ENCODE measurements at regions not wholly inside any gene's neighbourhood (a gene's known extent, or its start where the extent isn't known, plus 50 kb on each side); places are given as distances from the start of the nearest gene placed in this dataset.

DNA sequence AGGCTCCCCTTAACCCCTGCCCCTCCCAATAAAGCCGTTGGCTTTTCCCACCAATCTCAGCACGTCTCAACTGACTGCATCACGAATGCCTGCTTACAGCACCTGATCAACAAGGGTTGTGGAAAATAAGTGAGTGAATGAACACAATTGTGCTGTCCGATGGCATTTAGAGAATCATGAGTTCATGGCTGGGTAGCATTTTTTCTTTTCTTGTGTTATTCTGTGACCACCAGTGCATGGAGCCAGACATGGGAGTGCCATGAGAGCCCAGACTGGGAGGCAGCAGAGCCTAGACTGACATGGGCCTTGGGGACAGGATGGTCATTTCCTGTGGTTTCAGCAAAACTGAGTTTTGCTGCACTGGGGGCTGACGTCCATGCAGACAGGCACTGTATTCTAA, 254.1 kb upstream of the IGFBP3 start:
- DNase-seq = no peak

GRCh38 chr7:46174196-46174580, 253.1 kb upstream of the IGFBP3 start:
- no peak for DNase-seq

- no peak for DNase-seq
Observed at GRCh38 chr7:46173476-46174195, 252.6 kb upstream of the IGFBP3 start.

DNA sequence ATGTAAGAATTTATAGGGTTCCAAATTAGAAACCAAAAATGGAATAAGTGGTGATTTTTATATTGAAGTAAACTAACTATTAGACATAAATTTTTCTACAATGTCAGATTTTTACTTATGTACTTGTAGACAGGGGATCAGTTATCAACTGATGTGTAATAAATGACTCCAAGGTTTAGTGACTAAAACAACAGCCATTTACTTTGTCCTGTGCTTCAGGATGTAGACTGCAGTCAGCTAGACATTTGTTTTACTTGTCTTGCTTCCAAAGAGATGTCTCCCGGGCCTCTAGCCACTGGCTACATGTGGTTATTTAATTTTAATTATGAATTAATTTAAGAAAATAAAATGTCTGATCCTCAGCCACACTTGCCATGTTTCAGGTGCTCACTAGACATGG, 249.7 kb upstream of the IGFBP3 start:
- no peak for DNase-seq

- DNase-seq = no peak
Observed at GRCh38 chr7:46170021-46170420, 248.9 kb upstream of the IGFBP3 start.

- no peak for DNase-seq
Observed at GRCh38 chr7:46169384-46169755, 248.3 kb upstream of the IGFBP3 start.

- no peak for DNase-seq
Observed at GRCh38 chr7:46168671-46169383, 247.8 kb upstream of the IGFBP3 start.

DNA sequence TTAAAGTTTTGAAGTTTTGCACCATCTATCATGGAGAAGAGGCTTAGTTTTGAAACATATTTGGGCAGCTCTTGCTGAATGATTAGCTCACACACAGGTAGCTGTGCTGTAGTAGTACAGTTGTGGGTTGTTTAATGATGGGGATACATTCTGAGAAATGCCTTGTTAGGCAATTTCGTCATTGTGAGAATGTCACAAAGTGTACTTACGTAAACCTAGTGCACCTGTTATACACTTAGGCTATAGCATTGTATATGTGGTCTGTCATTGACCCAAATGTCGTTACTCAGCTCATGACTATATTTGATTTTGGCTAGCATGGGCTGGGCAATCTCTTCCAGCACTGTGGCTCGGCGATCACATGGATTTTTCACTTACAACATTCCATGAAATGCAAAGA, 247.2 kb upstream of the IGFBP3 start:
- DNase-seq = no peak

DNA sequence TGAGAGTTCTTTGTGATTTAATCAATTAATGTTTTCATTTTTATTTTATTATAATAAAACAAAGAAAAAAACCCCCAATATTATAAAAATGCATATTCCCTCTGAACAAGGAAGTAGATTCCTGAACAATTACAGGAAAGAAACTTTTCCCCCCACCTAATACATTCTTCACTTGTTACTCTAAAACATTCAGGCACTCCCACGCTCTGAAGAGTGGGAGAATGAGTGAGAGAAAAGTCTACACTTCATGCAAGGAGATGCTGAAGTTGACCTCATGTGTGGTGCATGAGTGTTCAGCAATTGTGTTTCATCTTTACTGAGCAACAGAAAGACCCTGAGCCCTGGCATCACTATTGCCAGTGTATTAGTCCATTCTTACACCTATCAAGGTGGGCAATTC, 244.2 kb upstream of the IGFBP3 start:
- DNase-seq = no peak

DNA sequence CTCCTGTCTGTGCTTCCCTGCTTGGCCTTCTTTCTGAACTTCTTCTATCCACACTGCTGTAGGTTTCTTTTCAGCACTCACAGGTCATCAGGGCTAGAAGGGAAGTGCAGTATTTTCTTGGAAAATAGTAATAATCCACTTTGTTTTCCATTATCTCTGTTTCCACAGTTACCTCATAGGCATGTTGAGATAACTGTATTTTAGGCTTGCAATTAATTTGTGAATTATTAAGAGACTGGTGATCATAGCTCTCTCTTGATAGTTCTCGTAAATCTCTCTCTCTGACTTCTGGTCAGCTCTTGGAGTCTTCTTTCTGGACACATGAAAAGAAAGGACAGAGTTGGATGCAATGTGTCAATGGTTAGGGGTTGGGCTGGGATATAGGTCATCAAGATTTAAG, 243.6 kb upstream of the IGFBP3 start:
- no peak for DNase-seq

GRCh38 chr7:46163246-46163645, 242.2 kb upstream of the IGFBP3 start:
- no peak for DNase-seq

GRCh38 chr7:46162609-46163008, 241.5 kb upstream of the IGFBP3 start:
- DNase-seq = no peak

- DNase-seq = no peak
Observed at GRCh38 chr7:46160861-46161260, 239.8 kb upstream of the IGFBP3 start.

- no peak for DNase-seq
Observed at GRCh38 chr7:46157931-46158330, 236.9 kb upstream of the IGFBP3 start.

DNA sequence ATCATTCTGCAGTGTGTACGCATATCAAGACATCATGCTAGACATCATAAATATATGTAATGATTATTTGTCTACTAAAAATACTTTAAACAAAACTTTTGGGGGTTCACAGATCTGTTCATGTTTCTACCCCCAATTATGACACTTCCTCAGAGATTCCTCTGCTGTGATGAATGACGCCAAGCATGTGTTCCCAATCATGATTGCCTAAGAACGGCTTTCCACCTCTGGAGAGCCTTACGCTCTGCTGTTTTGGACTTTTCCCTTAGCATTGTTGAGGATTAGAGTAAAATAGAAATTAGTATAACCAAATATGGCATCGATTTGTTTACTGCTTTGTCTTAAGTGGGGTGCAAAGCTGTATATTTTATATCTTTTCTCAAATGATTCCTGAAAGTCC, 236.3 kb upstream of the IGFBP3 start:
- DNase-seq = no peak

- no peak for DNase-seq
Observed at GRCh38 chr7:46156853-46157252, 235.8 kb upstream of the IGFBP3 start.

DNA sequence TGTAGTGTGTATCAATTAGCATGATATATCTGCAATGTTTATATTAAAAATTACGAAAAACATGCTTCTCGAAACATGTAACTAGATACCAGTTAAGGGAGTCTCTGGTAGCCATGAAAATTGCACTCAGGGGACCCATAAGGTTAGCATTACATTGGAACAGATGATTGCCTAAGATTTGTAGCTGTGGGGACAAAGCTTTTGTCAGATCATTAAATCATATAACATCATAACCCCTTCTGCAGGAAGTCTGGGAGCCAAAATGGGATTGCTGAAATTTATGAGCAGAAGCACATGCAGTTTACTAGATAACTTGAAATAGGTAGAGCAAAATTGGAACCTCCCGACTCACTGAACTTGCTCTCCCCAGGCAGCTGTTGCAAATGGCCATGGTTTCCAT, 235.0 kb upstream of the IGFBP3 start:
- DNase-seq = no peak

- DNase-seq = no peak
Observed at GRCh38 chr7:46155367-46155766, 234.3 kb upstream of the IGFBP3 start.

GRCh38 chr7:46153951-46154787, 233.1 kb upstream of the IGFBP3 start:
- no peak for DNase-seq

DNA sequence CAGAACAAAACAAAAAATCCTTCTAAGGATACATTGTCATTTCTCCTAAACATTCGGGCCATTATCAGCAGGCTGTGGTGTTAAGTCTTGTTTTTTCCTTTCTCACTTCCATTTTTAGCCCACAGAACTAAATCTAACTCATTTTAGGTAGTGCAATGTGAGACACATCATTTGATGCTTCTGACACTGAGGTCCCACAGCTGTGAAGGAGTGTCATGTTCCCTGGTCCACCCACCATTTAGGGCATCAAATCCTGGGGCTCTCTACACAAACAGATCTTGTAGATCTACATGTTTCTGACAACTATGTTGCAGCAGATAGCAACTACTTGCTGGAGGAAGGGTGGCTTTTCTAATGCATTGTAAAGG, 232.5 kb upstream of the IGFBP3 start:
- no peak for DNase-seq

DNA sequence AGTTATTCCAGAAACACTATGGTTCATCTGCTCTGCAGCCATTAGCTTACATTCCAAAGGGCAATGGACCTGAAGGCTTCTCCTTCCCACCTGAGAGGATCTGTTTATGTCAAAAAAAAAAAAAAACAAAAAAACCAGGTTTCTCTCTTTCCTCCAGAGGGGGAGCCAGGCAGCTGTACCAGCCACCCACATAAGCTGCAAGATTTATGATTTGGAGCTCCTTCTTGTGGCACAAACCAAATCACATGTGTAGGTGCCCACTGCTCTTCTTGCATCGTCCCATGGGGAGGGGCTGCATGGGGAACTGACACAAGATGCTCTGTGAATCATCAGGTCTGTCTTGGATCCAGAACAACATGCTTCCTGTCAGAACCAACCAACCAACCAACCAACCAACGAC, 231.6 kb upstream of the IGFBP3 start:
- no peak for DNase-seq

DNA sequence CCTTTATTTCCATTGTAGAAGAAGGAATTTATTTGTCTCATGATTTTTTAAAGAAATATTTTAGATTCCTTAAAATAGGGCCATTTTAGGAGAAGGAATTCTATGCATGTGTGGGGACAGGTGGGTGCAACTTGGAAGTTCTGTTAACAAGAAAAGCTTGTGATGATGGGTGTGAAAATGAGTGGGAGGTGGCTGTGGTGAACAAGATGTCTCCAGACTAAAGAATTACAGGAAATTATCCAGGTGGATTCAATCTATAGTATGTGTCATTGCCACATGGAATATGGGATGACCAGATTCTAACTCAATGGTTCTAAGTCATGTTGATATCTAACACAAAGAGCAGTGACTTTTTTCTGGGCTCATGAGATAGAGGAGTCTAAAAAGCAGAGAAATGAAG, 229.6 kb upstream of the IGFBP3 start:
- DNase-seq = no peak

DNA sequence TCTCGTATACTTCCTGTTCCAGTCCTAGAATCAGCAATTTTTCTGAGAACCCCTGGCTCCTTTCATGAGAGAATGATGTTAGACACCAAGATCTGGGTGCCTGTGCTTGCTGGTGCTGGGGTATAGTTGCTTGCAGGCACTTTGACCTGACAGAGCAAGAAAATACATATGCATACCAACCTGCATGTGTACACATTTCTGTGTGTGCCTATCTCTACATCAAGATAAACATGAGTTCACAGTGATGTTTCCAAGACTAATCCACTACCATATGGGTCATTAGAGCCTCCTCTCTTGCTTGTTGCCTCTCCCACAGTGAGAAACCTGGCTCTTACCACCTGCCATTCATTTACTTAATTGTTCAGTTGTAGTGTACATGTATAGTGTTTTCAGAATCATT, 229.1 kb upstream of the IGFBP3 start:
- DNase-seq = no peak

GRCh38 chr7:46147871-46148270, 226.8 kb upstream of the IGFBP3 start:
- DNase-seq = no peak
